Esophagus muscularis mucosa (tissue), 4 donors: ENCODE measurements at regions not wholly inside any gene's neighbourhood (a gene's known extent, or its start where the extent isn't known, plus 50 kb on each side); places are given as distances from the start of the nearest gene placed in this dataset.
"Not testable (repeated sequence)": the region's sequence is repeated elsewhere in the genome, so short reads cannot be mapped to it uniquely, and the experiment has no call there.

Experiments used
- DNase-seq: peaks from one replicate; pipeline ENCODE4 v3.0.0-alpha.2; 2017; ENCODE audit errors: extremely low spot score
- H3K27ac ChIP-seq, 4 donors: fragments of 200-600 bp; sonication (generic); replicated peaks in 1 of 4; 1 replicate in 3 of 4; 2 replicates in 1 of 4; pipeline ENCODE4 v1.5.1; 2016 to 2019; ENCODE audit warnings: mild to moderate bottlenecking in 1 of 4
- H3K27me3 ChIP-seq, 4 donors: fragments of 200-600 bp; sonication (generic); one replicate each; pipeline versions ENCODE4 v1.5.1 to v1.6.0; 2016 to 2019
- H3K36me3 ChIP-seq, 4 donors: fragments of 200-600 bp; sonication (generic); one replicate each; pipeline ENCODE4 v1.5.1; 2016 to 2019
- H3K4me1 ChIP-seq, 4 donors: fragments of 200-600 bp; sonication (generic); one replicate each; pipeline ENCODE4 v1.5.1; 2016 to 2019
- H3K4me3 ChIP-seq, 4 donors: fragments of 200-600 bp; sonication (generic); 1 replicate in 2 of 4; 2 replicates in 2 of 4; pipeline ENCODE4 v1.5.1; 2016 to 2019; ENCODE audit warnings: mild to moderate bottlenecking in 4 of 4, moderate library complexity in 1 of 4
- H3K9me3 ChIP-seq, 4 donors: fragments of 200-600 bp; sonication (generic); 1 replicate in 3 of 4; 2 replicates in 1 of 4; pipeline ENCODE4 v1.5.1; 2016 to 2019
- EP300 ChIP-seq: sonication (generic); formaldehyde crosslinking; IDR thresholded peaks from one replicate; pipeline ENCODE4 v1.6.1; 2017; ENCODE audit warnings: antibody characterized with exemption
- POLR2A ChIP-seq: fragments of 450-650 bp; IDR thresholded peaks from one replicate; pipeline ENCODE4 v1.6.1; 2017; ENCODE audit warnings: antibody characterized with exemption, moderate library complexity, mild to moderate bottlenecking, low read depth
- POLR2AphosphoS5 ChIP-seq, 2 donors: sonication (generic); formaldehyde crosslinking; IDR thresholded peaks; one replicate each; pipeline ENCODE4 v1.6.1; 2017; ENCODE audit warnings: antibody characterized with exemption in 2 of 2
- WGBS: methylation state at CpG from one replicate; pipeline ENCODE4 v1.1.5; 2018; 5-methylcytosine and 5-hydroxymethylcytosine counted together
- intact Hi-C: fragments of 100-400 bp; cut with DNase I; formaldehyde crosslinking; loops from one replicate; pipeline ENCODE4 v1.15.1; 2023
- TF ChIP-seq, protein P1 (sequence below), 3 experiments: fragments of 200-600 bp in 2 of 3; fragments of 450-650 bp in 1 of 3; sonication (generic) in 2 of 3; IDR thresholded peaks; one replicate each; pipeline ENCODE4 v1.5.1; 2017 to 2019; ENCODE audit warnings: antibody characterized with exemption in 3 of 3, mild to moderate bottlenecking in 2 of 3, moderate library complexity in 1 of 3

DNA sequence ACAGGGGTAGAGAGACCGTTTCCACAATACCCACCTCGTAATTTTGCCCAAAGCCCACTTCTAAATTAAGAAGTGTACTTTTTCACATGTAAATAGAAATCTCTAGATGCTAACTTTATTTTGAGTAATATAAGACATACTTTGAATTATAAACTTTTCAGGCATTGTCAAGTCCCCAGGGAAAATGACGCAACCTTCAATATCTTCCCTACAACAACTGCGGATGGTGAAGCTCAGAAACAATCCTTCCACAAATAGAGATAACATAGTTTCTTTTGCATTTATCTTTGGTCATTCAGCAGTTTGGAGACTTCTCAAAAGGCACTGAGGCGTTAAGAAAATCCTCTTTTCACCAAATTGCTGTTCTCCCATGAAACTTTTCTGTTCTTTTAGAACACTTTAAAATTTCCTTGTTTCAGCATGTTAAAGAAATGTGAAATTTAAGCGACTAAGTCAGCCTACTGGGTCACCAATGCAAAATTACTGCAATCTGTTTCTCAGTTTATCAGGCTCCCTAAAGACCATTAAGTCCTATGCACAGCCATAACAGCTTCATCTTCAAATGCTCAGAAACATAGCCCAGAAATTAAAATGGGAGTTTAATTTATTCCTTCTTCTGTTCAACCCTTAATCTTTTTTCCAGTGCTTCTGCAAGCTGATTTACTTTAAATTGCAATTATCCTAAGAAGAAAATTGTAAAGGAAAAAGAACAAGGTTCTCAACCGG, 118.3 kb upstream of the DNAJC10 start:
- Histone ChIP-seq H3K36me3 (no peaks in the 10 kb centered on the region), H3K4me1 (no peaks in the 10 kb centered on the region), H3K4me3 (no peak overlapping the region), H3K27ac (no peak overlapping the region), H3K27me3 (no peaks in the 10 kb centered on the region), H3K9me3 (no peaks in the 10 kb centered on the region)
- DNase-seq, result no peak
- 77% methylated on average over 7 of the region's 7 CpGs for WGBS
- intact Hi-C loops, result no loop called here
- no peak for TF ChIP-seq POLR2A
- TF ChIP-seq EP300, result no peak
- TF ChIP-seq, protein P1, sequence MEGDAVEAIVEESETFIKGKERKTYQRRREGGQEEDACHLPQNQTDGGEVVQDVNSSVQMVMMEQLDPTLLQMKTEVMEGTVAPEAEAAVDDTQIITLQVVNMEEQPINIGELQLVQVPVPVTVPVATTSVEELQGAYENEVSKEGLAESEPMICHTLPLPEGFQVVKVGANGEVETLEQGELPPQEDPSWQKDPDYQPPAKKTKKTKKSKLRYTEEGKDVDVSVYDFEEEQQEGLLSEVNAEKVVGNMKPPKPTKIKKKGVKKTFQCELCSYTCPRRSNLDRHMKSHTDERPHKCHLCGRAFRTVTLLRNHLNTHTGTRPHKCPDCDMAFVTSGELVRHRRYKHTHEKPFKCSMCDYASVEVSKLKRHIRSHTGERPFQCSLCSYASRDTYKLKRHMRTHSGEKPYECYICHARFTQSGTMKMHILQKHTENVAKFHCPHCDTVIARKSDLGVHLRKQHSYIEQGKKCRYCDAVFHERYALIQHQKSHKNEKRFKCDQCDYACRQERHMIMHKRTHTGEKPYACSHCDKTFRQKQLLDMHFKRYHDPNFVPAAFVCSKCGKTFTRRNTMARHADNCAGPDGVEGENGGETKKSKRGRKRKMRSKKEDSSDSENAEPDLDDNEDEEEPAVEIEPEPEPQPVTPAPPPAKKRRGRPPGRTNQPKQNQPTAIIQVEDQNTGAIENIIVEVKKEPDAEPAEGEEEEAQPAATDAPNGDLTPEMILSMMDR (IDR thresholded peaks at IDR 0.05), result no peak
- TF ChIP-seq POLR2AphosphoS5 (IDR thresholded peaks at IDR 0.05), result no peak

DNA sequence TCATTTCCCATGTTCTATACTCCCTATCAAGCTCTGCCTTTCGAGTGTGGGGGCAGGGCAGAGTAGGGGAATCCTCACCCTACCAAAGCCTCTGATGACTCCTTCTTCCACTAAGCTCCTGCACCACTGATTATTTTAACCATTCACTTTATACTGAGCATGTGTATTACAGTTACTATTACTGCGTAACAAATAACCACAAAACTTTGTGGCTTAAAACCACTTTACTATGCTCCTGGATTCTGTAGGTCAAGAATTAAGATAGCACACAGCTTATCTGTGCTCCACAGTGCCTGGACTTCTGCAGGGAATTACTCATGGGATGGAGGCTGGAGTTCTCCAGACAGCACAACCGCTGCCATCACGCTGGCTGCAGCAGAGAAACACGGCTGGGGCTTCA, 117.4 kb upstream of the DNAJC10 start:
- DNase-seq, result no peak
- TF ChIP-seq, protein P1 (IDR thresholded peaks at IDR 0.05), result no peak
- TF ChIP-seq POLR2AphosphoS5 (IDR thresholded peaks at IDR 0.05) (no peak), POLR2A (no peak), EP300 (no peak)
- WGBS, result 93% methylated on average over 5 of the region's 5 CpGs
- Histone ChIP-seq H3K4me1 (no peaks in the 10 kb centered on the region), H3K4me3 (no peak overlapping the region), H3K36me3 (no peaks in the 10 kb centered on the region), H3K27ac (no peak overlapping the region), H3K9me3 (no peaks in the 10 kb centered on the region), H3K27me3 (no peaks in the 10 kb centered on the region)
- intact Hi-C loops, result no loop called here

DNA sequence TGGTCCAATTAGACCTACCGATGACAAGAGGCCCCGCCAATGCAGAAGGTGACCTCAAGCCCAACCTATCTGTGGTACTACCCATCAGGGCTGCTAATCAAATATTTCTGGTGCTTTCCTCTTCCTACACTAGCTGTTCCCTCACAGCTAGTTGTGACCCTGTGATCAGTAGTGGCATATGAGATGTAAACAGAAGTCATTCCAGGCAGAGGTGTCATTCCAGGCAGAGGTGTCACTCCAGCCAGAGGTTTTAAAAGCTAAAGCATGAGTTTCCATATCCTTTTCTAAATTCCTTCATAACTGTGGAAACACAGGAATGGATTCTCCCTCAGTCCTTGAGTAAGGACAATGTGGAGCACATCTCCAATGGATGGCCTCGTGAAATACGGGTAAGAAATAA, 110.9 kb upstream of the DNAJC10 start:
- Histone ChIP-seq H3K4me3 (no peak overlapping the region), H3K27me3 (no peaks in the 10 kb centered on the region), H3K27ac (no peak overlapping the region), H3K36me3 (no peaks in the 10 kb centered on the region), H3K9me3 (no peaks in the 10 kb centered on the region), H3K4me1 (no peaks in the 10 kb centered on the region)
- no peak for TF ChIP-seq EP300
- no peak for DNase-seq
- WGBS, result 91% methylated on average over 4 of the region's 4 CpGs
- intact Hi-C loops, result no loop called here

DNA sequence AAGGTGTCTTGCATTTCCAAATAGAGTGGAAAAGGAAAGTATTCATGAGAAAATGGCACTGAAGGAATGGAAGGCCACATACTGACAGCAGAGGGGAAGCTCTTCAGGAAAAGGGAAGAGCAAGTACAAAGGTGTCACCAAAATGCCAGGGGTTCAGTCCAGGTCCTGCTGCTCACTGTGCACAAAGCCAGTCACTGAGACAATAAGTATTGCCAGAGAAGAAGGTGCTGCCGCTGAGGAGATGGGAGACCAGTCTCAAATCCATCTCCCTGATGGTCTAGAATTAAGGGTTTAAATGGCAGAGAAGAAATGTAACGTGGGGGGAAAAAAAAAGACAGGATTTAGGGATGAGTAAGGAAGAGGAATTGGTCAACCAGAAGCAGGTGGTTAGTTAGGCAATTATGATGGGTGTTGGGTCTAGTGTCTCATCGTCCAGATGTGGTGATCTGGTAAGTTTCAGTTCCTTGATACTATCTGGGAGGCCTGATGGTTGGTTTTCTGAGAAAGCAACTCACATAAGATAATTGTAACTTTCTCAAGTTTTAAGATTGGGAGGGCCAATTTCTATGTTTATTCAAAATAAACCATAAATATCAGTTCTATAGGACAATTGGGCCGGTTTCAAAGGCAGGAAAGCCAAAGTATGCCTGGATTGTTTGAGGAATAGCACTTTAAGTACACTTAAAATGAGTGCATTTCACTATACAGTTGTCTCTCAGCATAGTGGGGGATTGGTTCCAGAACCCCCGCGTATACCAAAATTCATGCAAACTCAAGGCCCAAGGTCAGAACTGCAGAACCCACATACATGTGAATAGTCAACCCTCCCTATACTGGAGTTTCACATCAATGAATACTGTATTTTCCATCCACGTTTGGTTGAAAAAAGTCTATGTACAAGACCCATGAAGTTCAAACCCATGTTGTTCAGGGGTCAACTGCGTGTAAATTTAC, 109.1 kb upstream of the DNAJC10 start:
- intact Hi-C loops, result no loop called here
- H3K9me3 ChIP-seq, result no peaks in the 10 kb centered on the region
- TF ChIP-seq, protein P1 (IDR thresholded peaks at IDR 0.05), result no peak
- no peaks in the 10 kb centered on the region for H3K36me3 ChIP-seq
- WGBS, result 93% methylated on average over 8 of the region's 8 CpGs
- no peaks in the 10 kb centered on the region for H3K27me3 ChIP-seq
- H3K27ac ChIP-seq, result no peak overlapping the region
- no peak for DNase-seq
- H3K4me1 ChIP-seq, result no peaks in the 10 kb centered on the region
- no peak overlapping the region for H3K4me3 ChIP-seq

DNA sequence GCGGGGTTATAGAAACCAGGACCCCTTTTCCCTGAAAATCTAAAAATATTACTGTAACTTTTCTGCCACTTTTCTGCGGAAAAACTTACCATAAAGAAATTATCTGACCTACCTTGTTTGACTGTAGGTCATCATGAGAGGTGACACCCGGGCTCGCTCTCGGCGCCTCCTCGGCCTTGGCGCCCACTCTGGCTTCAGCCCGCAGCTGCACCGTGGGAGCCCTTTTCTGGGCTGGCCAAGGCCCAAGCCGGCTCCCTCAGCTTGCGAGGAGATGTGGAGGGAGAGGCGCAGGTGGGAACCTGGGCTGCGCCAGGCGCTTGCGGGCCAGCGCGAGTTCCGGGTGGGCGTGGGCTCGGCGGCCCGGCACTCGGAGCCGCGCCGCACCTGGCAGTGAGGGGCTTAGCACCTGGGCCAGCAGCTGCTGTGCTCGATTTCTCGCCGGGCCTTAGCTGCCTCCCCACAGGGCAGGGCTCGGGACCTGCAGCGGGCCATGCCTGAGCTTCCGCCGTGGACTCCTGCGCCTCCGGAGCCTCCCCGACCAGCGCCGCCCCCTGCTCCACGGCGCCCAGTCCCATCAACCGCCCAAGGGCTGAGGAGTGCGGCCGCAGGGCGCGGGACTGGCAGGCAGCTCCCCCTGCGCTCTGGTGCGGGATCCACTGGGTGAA, 107.7 kb upstream of the DNAJC10 start:
- H3K9me3 ChIP-seq, result no peaks in the 10 kb centered on the region
- DNase-seq, result no peak
- TF ChIP-seq POLR2A (no peak), POLR2AphosphoS5 (IDR thresholded peaks at IDR 0.05) (no peak), EP300 (no peak)
- TF ChIP-seq, protein P1 (IDR thresholded peaks at IDR 0.05), result no peak
- 96% methylated on average over 17 of the region's 48 CpGs for WGBS
- intact Hi-C loops, result no loop called here
- no peak overlapping the region for H3K4me3 ChIP-seq
- no peak overlapping the region for H3K27ac ChIP-seq
- H3K27me3 ChIP-seq, result no peaks in the 10 kb centered on the region
- no peaks in the 10 kb centered on the region for H3K4me1 ChIP-seq
- H3K36me3 ChIP-seq, result no peaks in the 10 kb centered on the region

DNA sequence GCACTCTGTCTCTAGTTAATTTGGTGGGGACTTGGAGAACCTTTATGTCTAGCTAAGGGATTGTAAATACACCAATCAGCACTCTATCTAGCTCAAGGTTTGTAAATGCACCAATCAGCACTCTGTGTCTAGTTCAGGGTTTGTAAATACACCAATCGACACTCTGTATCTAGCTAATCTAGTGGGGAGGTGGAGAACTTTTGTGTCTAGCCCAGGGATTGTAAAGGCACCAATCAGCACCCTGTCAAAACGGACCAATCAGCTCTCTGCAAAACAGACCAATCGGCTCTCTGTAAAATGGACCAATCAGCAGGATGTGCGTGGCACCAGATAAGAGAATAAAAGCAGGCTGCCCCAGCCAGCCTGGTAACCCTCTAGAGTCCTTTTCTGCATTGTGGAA, 107.1 kb upstream of the DNAJC10 start:
- H3K9me3 ChIP-seq, H3K4me3 ChIP-seq, H3K36me3 ChIP-seq, H3K4me1 ChIP-seq, DNase-seq, H3K27ac ChIP-seq, intact Hi-C loops, H3K27me3 ChIP-seq: not testable (repeated sequence)
- 98% methylated on average over 4 of the region's 4 CpGs for WGBS
